HG03108 (cell line): ENCODE measurements at regions not wholly inside any gene's neighbourhood (a gene's known extent, or its start where the extent isn't known, plus 50 kb on each side); places are given as distances from the start of the nearest gene placed in this dataset.
"Not testable (repeated sequence)": the region's sequence is repeated elsewhere in the genome, so short reads cannot be mapped to it uniquely, and the experiment has no call there.

Source experiments
- ATAC-seq: cut with Tn5 transposase; IDR thresholded peaks from one replicate; pipeline ENCODE4 v1.9.1; 2021; ENCODE audit warnings: moderate library complexity; ENCODE audit not compliant: unreplicated experiment

- no peak for ATAC-seq
These were observed 887.5 kb downstream of the DIPK2A start for GRCh38 chr3:144859161-144859560.

GRCh38 chr3:144864646-144865045 lies 893.0 kb downstream of the DIPK2A start:
- ATAC-seq = no peak

- ATAC-seq = no peak
These were observed 894.3 kb downstream of the DIPK2A start for GRCh38 chr3:144865948-144866347.

GRCh38 chr3:144866476-144866875 lies 894.9 kb downstream of the DIPK2A start:
- ATAC-seq = no peak

GRCh38 chr3:144868506-144868905 lies 896.9 kb downstream of the DIPK2A start:
- ATAC-seq = no peak

GRCh38 chr3:144873066-144873465 lies 901.4 kb downstream of the DIPK2A start:
- ATAC-seq = no peak

- no peak for ATAC-seq
These were observed 903.6 kb downstream of the DIPK2A start for GRCh38 chr3:144875211-144875610.

- no peak for ATAC-seq
These were observed 905.7 kb downstream of the DIPK2A start for GRCh38 chr3:144877356-144877755.

GRCh38 chr3:144879701-144880100 lies 908.1 kb downstream of the DIPK2A start:
- no peak for ATAC-seq

GRCh38 chr3:144893980-144894379 lies 922.4 kb downstream of the DIPK2A start:
- ATAC-seq = no peak

GRCh38 chr3:144894576-144894975 lies 923.0 kb downstream of the DIPK2A start:
- no peak for ATAC-seq

GRCh38 chr3:144900366-144900765 lies 928.7 kb downstream of the DIPK2A start:
- no peak for ATAC-seq

- not testable (repeated sequence) for ATAC-seq
These were observed 936.0 kb downstream of the DIPK2A start for GRCh38 chr3:144907581-144907980.

- no peak for ATAC-seq
These were observed 941.3 kb downstream of the DIPK2A start for GRCh38 chr3:144912968-144913367.

- ATAC-seq = no peak
These were observed 943.6 kb downstream of the DIPK2A start for GRCh38 chr3:144915202-144915601.

- ATAC-seq = no peak
These were observed 950.1 kb downstream of the DIPK2A start for GRCh38 chr3:144921710-144922109.

- ATAC-seq = no peak
These were observed 951.6 kb downstream of the DIPK2A start for GRCh38 chr3:144923046-144923775.

GRCh38 chr3:144930431-144930830 lies 958.8 kb downstream of the DIPK2A start:
- no peak for ATAC-seq

GRCh38 chr3:144931590-144931989 lies 960.0 kb downstream of the DIPK2A start:
- no peak for ATAC-seq

GRCh38 chr3:144942093-144942837 lies 970.6 kb downstream of the DIPK2A start:
- no peak for ATAC-seq

- no peak for ATAC-seq
These were observed 971.2 kb downstream of the DIPK2A start for GRCh38 chr3:144942838-144943197.

- ATAC-seq = no peak
These were observed 976.3 kb downstream of the DIPK2A start for GRCh38 chr3:144947895-144948294.
